SU-DHL-6 (cell line): ENCODE measurements at regions not wholly inside any gene's neighbourhood (a gene's known extent, or its start where the extent isn't known, plus 50 kb on each side); places are given as distances from the start of the nearest gene placed in this dataset.

ENCODE experiments used
- H2AFZ ChIP-seq: fragments of 200-600 bp; sonication (generic); 2 replicates; pipeline ENCODE4 v1.6.1; 2014; ENCODE audit warnings: low read depth, mild to moderate bottlenecking, moderate library complexity, mixed read lengths, antibody characterized with exemption, low read length; ENCODE audit not compliant: severe bottlenecking
- H3F3A ChIP-seq: fragments of 200-600 bp; shearing (Covaris generic); 2 replicates; pipeline ENCODE4 v1.6.0; 2016; ENCODE audit warnings: antibody characterized with exemption, mild to moderate bottlenecking; ENCODE audit not compliant: insufficient read depth
- H3K27ac ChIP-seq: fragments of 200-600 bp; sonication (generic); 2 replicates; pipeline ENCODE4 v1.5.1; 2016; ENCODE audit warnings: low read depth, mild to moderate bottlenecking, low read length, moderate library complexity, mixed read lengths
- H3K27me3 ChIP-seq: fragments of 200-600 bp; sonication (generic), shearing (Covaris generic); 2 replicates; pipeline ENCODE4 v1.6.0; 2014; ENCODE audit warnings: mild to moderate bottlenecking, low read length
- H3K36me3 ChIP-seq: fragments of 200-600 bp; sonication (generic); 2 replicates; pipeline ENCODE4 v1.6.1; 2014; ENCODE audit warnings: mild to moderate bottlenecking, low read length, mixed read lengths
- H3K4me2 ChIP-seq: fragments of 300-600, 200-600 bp; shearing (Covaris generic), sonication (generic); 2 replicates; pipeline ENCODE4 v1.6.0; 2014; ENCODE audit warnings: low read length, low read depth, mild to moderate bottlenecking; ENCODE audit not compliant: poor library complexity, severe bottlenecking
- H3K4me3 ChIP-seq: fragments of 200-600 bp; sonication (generic); 2 replicates; pipeline ENCODE4 v1.5.1; 2014; ENCODE audit warnings: antibody characterized with exemption, low read length, mild to moderate bottlenecking, mixed read lengths; ENCODE audit not compliant: insufficient read depth, poor library complexity, severe bottlenecking
- H3K79me2 ChIP-seq: fragments of 200-600 bp; sonication (generic); 2 replicates; pipeline ENCODE4 v1.6.1; 2014; ENCODE audit warnings: mild to moderate bottlenecking, low read length, moderate library complexity; ENCODE audit not compliant: insufficient read depth
- H3K9ac ChIP-seq: fragments of 200-600 bp; sonication (generic); 2 replicates; pipeline ENCODE4 v1.7.0; 2014; ENCODE audit warnings: mild to moderate bottlenecking, low read length
- H3K9me2 ChIP-seq: fragments of 200-600 bp; sonication (generic); replicated peaks from 2 replicates; pipeline ENCODE4 v1.6.1; 2014; ENCODE audit warnings: low read length; ENCODE audit not compliant: insufficient read depth
- H3K9me3 ChIP-seq: fragments of 200-600 bp; sonication (generic); 2 replicates; pipeline ENCODE4 v1.6.1; 2014; ENCODE audit warnings: low read length, mixed read lengths; ENCODE audit not compliant: insufficient read depth
- H4K20me1 ChIP-seq: fragments of 200-600 bp; sonication (generic); 2 replicates; pipeline ENCODE4 v1.6.1; 2014; ENCODE audit warnings: low read depth, mild to moderate bottlenecking, antibody characterized with exemption, low read length, moderate library complexity, mixed read lengths
- CTCF ChIP-seq: fragments of 200-600 bp; sonication (generic); IDR thresholded peaks from one replicate; pipeline ENCODE4 v1.5.1; 2017; ENCODE audit warnings: antibody characterized with exemption, mild to moderate bottlenecking, low read length, moderate library complexity; ENCODE audit not compliant: insufficient read depth, poor library complexity, severe bottlenecking
- EZH2phosphoT487 ChIP-seq: fragments of 200-600 bp; sonication (generic), shearing (Covaris generic); conservative IDR thresholded peaks from 2 replicates; pipeline ENCODE4 v1.6.1; 2018; ENCODE audit warnings: mild to moderate bottlenecking, antibody characterized with exemption, low read length, moderate library complexity, mixed read lengths

GRCh38 chr11:80065086-80065485 is 624.3 kb upstream of the TENM4 start:
- Histone ChIP-seq H3K27me3 (no peaks in the 10 kb centered on the region), H3K9ac (no peak overlapping the region), H3K27ac (no peak overlapping the region), H3K9me3 (no peaks in the 10 kb centered on the region), H3K9me2 (no peaks in the 10 kb centered on the region), H3F3A (no peaks in the 10 kb centered on the region), H3K4me2 (no peak overlapping the region), H2AFZ (no peak overlapping the region), H3K4me3 (no peak overlapping the region), H3K79me2 (no peaks in the 10 kb centered on the region), H4K20me1 (no peaks in the 10 kb centered on the region), H3K36me3 (no peaks in the 10 kb centered on the region)
- TF ChIP-seq CTCF = no peak
- no peak for TF ChIP-seq EZH2phosphoT487

DNA sequence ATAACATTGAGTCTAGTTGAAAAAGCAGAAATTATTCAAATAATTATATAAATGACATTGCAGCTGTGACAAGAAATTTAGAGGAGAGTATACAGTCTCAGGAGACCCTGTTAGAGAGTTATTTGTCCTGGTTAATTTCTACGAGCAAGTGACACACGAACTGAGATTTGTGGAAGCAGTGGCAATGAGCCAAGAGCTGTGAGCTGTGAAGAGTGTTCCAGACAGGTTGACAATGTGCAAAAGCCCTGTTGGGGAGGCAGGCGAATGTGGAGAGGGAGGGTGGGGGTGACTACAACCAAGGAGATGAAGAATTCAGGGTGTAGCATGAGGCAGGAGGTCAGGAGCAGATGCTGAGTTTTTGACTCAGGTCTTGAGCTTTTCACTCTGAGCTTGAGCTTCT is 620.2 kb upstream of the TENM4 start:
- no peak overlapping the region for H3K27ac ChIP-seq
- no peak overlapping the region for H3K4me3 ChIP-seq
- H3K9me2 ChIP-seq = no peaks in the 10 kb centered on the region
- no peaks in the 10 kb centered on the region for H3K9me3 ChIP-seq
- no peaks in the 10 kb centered on the region for H3F3A ChIP-seq
- H3K27me3 ChIP-seq = no peaks in the 10 kb centered on the region
- no peaks in the 10 kb centered on the region for H3K79me2 ChIP-seq
- no peak for TF ChIP-seq CTCF
- no peak for TF ChIP-seq EZH2phosphoT487
- no peak overlapping the region for H3K4me2 ChIP-seq
- H3K9ac ChIP-seq = no peak overlapping the region
- H2AFZ ChIP-seq = no peak overlapping the region
- no peaks in the 10 kb centered on the region for H4K20me1 ChIP-seq
- H3K36me3 ChIP-seq = no peaks in the 10 kb centered on the region

DNA sequence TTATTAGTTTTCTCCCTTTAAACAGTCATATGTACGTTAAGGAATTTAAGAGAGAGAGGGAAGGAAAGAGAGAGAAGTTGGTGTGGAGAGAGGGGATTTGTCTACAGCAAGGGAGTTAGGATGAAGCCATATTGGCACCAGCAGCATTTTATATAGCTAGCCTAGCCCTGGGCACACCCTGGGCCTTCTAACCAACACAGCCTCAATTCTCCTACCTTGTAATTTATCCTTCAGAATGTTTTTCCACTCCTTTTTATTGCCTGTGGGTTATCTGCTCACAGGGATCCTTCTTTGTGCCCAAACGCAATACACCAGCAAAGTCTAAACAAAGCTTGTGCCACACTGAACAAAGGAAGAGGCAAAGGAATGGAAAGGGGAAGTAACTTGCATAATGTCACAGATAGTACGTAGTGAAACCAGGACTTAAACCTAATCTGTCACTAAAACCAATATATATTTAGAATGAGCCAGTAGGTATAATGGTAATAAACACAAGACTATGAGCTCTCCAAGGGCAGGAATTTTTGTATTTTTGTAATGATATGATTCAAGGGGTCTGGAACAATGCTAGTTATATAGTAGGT is 613.8 kb upstream of the TENM4 start:
- H3K4me3 ChIP-seq = no peak overlapping the region
- H3K36me3 ChIP-seq = no peaks in the 10 kb centered on the region
- H4K20me1 ChIP-seq = no peaks in the 10 kb centered on the region
- no peaks in the 10 kb centered on the region for H3K79me2 ChIP-seq
- no peak overlapping the region for H3K9ac ChIP-seq
- no peaks in the 10 kb centered on the region for H3K27me3 ChIP-seq
- no peaks in the 10 kb centered on the region for H3K9me2 ChIP-seq
- H3F3A ChIP-seq = no peaks in the 10 kb centered on the region
- H2AFZ ChIP-seq = no peak overlapping the region
- H3K4me2 ChIP-seq = no peak overlapping the region
- H3K9me3 ChIP-seq = no peaks in the 10 kb centered on the region
- H3K27ac ChIP-seq = no peak overlapping the region
- TF ChIP-seq EZH2phosphoT487 (no peak), CTCF (no peak)
